ENCODE measurements at regions not wholly inside any gene's neighbourhood (a gene's known extent, or its start where the extent isn't known, plus 50 kb on each side); places are given as distances from the start of the nearest gene placed in this dataset.

- Histone ChIP-seq H3K9ac (ENCODE audit: low read length) (no peak overlapping the region), H3K79me2 (ENCODE audit: control insufficient read depth, insufficient read depth, low read length) (no peaks in the 10 kb centered on the region), H3K4me1 (ENCODE audit: control insufficient read depth in 2 of 2, insufficient read depth in 2 of 2, low read length in 2 of 2) (no peaks in the 10 kb centered on the region), H3K36me3 (replicated peaks in 1 of 2; ENCODE audit: control extremely low read depth in 1 of 2, control insufficient read depth in 1 of 2, extremely low read depth in 1 of 2, insufficient read depth in 2 of 2, low read length in 1 of 2) (no peaks in the 10 kb centered on the region), H3K9me3 (ENCODE audit: control extremely low read depth in 1 of 3, control insufficient read depth in 2 of 3, insufficient read depth in 1 of 3, low read length in 2 of 3) (no peaks in the 10 kb centered on the region), H2AFZ (ENCODE audit: insufficient read depth, low read depth, low read length, poor library complexity, severe bottlenecking) (no peak overlapping the region), H3K27me3 (replicated peaks in 1 of 4; ENCODE audit: control extremely low read depth in 1 of 4, control insufficient read depth in 3 of 4, insufficient read depth in 4 of 4, low read length in 3 of 4) (peaks cover 0 to 3% (median under 1%) of the 10 kb centered on the region in 4 experiments), H4K20me1 (ENCODE audit: control insufficient read depth, insufficient read depth, low read length, poor library complexity, severe bottlenecking) (no peaks in the 10 kb centered on the region), H3K4me3 (ENCODE audit: control extremely low read depth in 1 of 5, extremely low read depth in 1 of 5, insufficient read depth in 1 of 5, low read depth in 2 of 5, low read length in 4 of 5) (no peak overlapping the region), H3K4me2 (replicated peaks; ENCODE audit: low read depth, low read length, poor library complexity, severe bottlenecking) (no peak overlapping the region), H3K27ac (ENCODE audit: low read length in 2 of 2) (no peak overlapping the region)
- WGBS (ENCODE audit: insufficient coverage): 85% methylated on average over 2 of the region's 3 CpGs
- Mint-ChIP-seq H3K9me3 (ENCODE audit: insufficient read depth) (no peaks in the 10 kb centered on the region), H3K4me3 (no peak overlapping the region), H3K27ac (no peak overlapping the region), H3K4me1 (no peaks in the 10 kb centered on the region), H3K27me3 (peaks cover 11% of the 10 kb centered on the region)
- ATAC-seq (ENCODE audit: low read depth) (no peak), DNase-seq (no peak)
- intact Hi-C loops (cut with micrococcal nuclease): no loop called here
- CTCF ChIA-PET: no interaction called here
- POLR2A ChIA-PET: no interaction called here
- no peak for TF ChIP-seq EZH2 (IDR thresholded peaks at IDR 0.05; ENCODE audit: borderline replicate concordance, insufficient read depth, low read depth, low read length, poor library complexity, severe bottlenecking)
- TF ChIP-seq CTCF (IDR thresholded peaks at IDR 0.05): no peak
Measured at GRCh38 chr11:19648321-19648720, 64.3 kb upstream of the NAV2 start.

GRCh38 chr11:19647816-19648215, 64.8 kb upstream of the NAV2 start:
- ChIA-PET POLR2A (no interaction called here), CTCF (no interaction called here)
- Histone ChIP-seq H3K27ac (ENCODE audit: low read length in 2 of 2) (no peak overlapping the region), H3K4me3 (ENCODE audit: control extremely low read depth in 1 of 5, extremely low read depth in 1 of 5, insufficient read depth in 1 of 5, low read depth in 2 of 5, low read length in 4 of 5) (no peak overlapping the region), H3K9me3 (ENCODE audit: control extremely low read depth in 1 of 3, control insufficient read depth in 2 of 3, insufficient read depth in 1 of 3, low read length in 2 of 3) (no peaks in the 10 kb centered on the region), H3K79me2 (ENCODE audit: control insufficient read depth, insufficient read depth, low read length) (no peaks in the 10 kb centered on the region), H3K9ac (ENCODE audit: low read length) (no peak overlapping the region), H3K36me3 (replicated peaks in 1 of 2; ENCODE audit: control extremely low read depth in 1 of 2, control insufficient read depth in 1 of 2, extremely low read depth in 1 of 2, insufficient read depth in 2 of 2, low read length in 1 of 2) (no peaks in the 10 kb centered on the region), H4K20me1 (ENCODE audit: control insufficient read depth, insufficient read depth, low read length, poor library complexity, severe bottlenecking) (no peaks in the 10 kb centered on the region), H2AFZ (ENCODE audit: insufficient read depth, low read depth, low read length, poor library complexity, severe bottlenecking) (no peak overlapping the region), H3K27me3 (replicated peaks in 1 of 4; ENCODE audit: control extremely low read depth in 1 of 4, control insufficient read depth in 3 of 4, insufficient read depth in 4 of 4, low read length in 3 of 4) (peaks cover 0 to 3% (median under 1%) of the 10 kb centered on the region in 4 experiments), H3K4me1 (ENCODE audit: control insufficient read depth in 2 of 2, insufficient read depth in 2 of 2, low read length in 2 of 2) (no peaks in the 10 kb centered on the region), H3K4me2 (replicated peaks; ENCODE audit: low read depth, low read length, poor library complexity, severe bottlenecking) (no peak overlapping the region)
- peaks cover 7% of the 10 kb centered on the region for H3K27me3 Mint-ChIP-seq
- H3K4me1 Mint-ChIP-seq: no peaks in the 10 kb centered on the region
- no peaks in the 10 kb centered on the region for H3K9me3 Mint-ChIP-seq (ENCODE audit: insufficient read depth)
- DNase-seq (no peak), ATAC-seq (ENCODE audit: low read depth) (no peak)
- no CpG with 5 or more reads among the region's 3 CpGs for WGBS (ENCODE audit: insufficient coverage)
- H3K4me3 Mint-ChIP-seq: no peak overlapping the region
- no peak for TF ChIP-seq CTCF (IDR thresholded peaks at IDR 0.05)
- TF ChIP-seq EZH2 (IDR thresholded peaks at IDR 0.05; ENCODE audit: borderline replicate concordance, insufficient read depth, low read depth, low read length, poor library complexity, severe bottlenecking): no peak
- intact Hi-C loops (cut with micrococcal nuclease): no loop called here
- no peak overlapping the region for H3K27ac Mint-ChIP-seq

Measured in B cell (primary cell).